Adrenal gland (tissue), 9 donors: ENCODE measurements at regions not wholly inside any gene's neighbourhood (a gene's known extent, or its start where the extent isn't known, plus 50 kb on each side); places are given as distances from the start of the nearest gene placed in this dataset.

Experiments
- DNase-seq, 7 donors: peaks; one replicate each; pipeline ENCODE4 v3.0.0-alpha.2; 2019 to 2020
- H3K27ac ChIP-seq, 5 donors: fragments of 200-600 bp; sonication (generic) in 4 of 5; 1 replicate in 3 of 5; 2 replicates in 2 of 5; pipeline versions ENCODE4 v1.5.1 to v1.8.0; 2016 to 2020; ENCODE audit warnings: mild to moderate bottlenecking in 1 of 5
- H3K27me3 ChIP-seq: fragments of 200-600 bp; 2 replicates; pipeline ENCODE4 v1.8.0; 2021
- H3K36me3 ChIP-seq, 2 donors: fragments of 200-600 bp; replicated peaks in 1 of 2; 1 replicate in 1 of 2; 2 replicates in 1 of 2; pipeline versions ENCODE4 v1.5.1 to v1.8.0; 2018 to 2022
- H3K4me1 ChIP-seq, 2 donors: fragments of 200-600 bp; replicated peaks in 1 of 2; 1 replicate in 1 of 2; 2 replicates in 1 of 2; pipeline versions ENCODE4 v1.5.1 to v1.8.0; 2018 to 2021
- H3K4me3 ChIP-seq, 4 donors: fragments of 200-600 bp; sonication (generic) in 3 of 4; one replicate each; pipeline ENCODE4 v1.5.1; 2016 to 2018
- H3K9me3 ChIP-seq, 3 donors: fragments of 200-600 bp; sonication (generic) in 1 of 3; replicated peaks in 1 of 3; 1 replicate in 2 of 3; 2 replicates in 1 of 3; pipeline versions ENCODE4 v1.5.1 to v1.8.0; 2016 to 2021
- CTCF ChIP-seq, 6 experiments: fragments of 450-650 bp in 4 of 6; fragments of 200-600 bp in 2 of 6; sonication (generic) in 1 of 6; IDR thresholded peaks; 1 replicate in 5 of 6; 2 replicates in 1 of 6; pipeline versions ENCODE4 v1.5.1 to v1.8.0; 2016 to 2021; ENCODE audit warnings: antibody characterized with exemption in 6 of 6, mild to moderate bottlenecking in 2 of 6, moderate library complexity in 1 of 6
- POLR2A ChIP-seq, 2 donors: fragments of 450-650 bp; IDR thresholded peaks; one replicate each; pipeline ENCODE4 v1.6.1; 2017; ENCODE audit warnings: antibody characterized with exemption in 2 of 2, mild to moderate bottlenecking in 2 of 2, moderate library complexity in 1 of 2
- WGBS, 4 donors: extraction: QIAGEN DNeasy Blood & Tissue Kit in 2 of 4; methylation state at CpG; one replicate each; pipeline versions ENCODE4 v1.1.5 to v1.1.7; 2013 to 2017; 5-methylcytosine and 5-hydroxymethylcytosine counted together
- intact Hi-C, 2 donors: fragments of 100-400 bp; cut with DNase I; formaldehyde crosslinking; loops; one replicate each; pipeline versions ENCODE4 v1.14.1 to v1.15.0; 2022 to 2023
- donor health status: healthy with polysubstance abuse.
- donor health status: Bipolar disorder and iron deficiency.
- donor health status: DM: yes; HTN: yes; CAD: no.
- donor health status: DM: no; HTN: no; CAD: no.
- donor health status: DM: no; HTN: no; CAD: no.

- WGBS, 4 donors = 36 to 49% (median 41%) methylated on average over 2 of the region's 2 CpGs
These were observed 1101.0 kb upstream of the GYPC start for GRCh38 chr2:125554956-125555355.

GRCh38 chr2:125559186-125559585, 1096.8 kb upstream of the GYPC start:
- Histone ChIP-seq H3K27ac (no peak overlapping the region), H3K4me3 (no peak overlapping the region), H3K36me3 (no peaks in the 10 kb centered on the region), H3K27me3 (no peaks in the 10 kb centered on the region), H3K4me1 (no peaks in the 10 kb centered on the region), H3K9me3 (no peaks in the 10 kb centered on the region)
- no peak for DNase-seq
- WGBS, 4 donors = 66 to 68% (median 67%) methylated on average over 3 of the region's 3 CpGs
- no peak for TF ChIP-seq CTCF (IDR thresholded peaks at IDR 0.05)
- TF ChIP-seq POLR2A (IDR thresholded peaks at IDR 0.05) = no peak
- intact Hi-C loops = no loop called here

More at GRCh38 chr2:125554956-125555355, 1101.0 kb upstream of the GYPC start:
- DNase-seq = no peak
- H3K4me3 ChIP-seq = no peak overlapping the region
- H3K27ac ChIP-seq = no peak overlapping the region
- no peaks in the 10 kb centered on the region for H3K9me3 ChIP-seq
- intact Hi-C loops = no loop called here
- H3K4me1 ChIP-seq = no peaks in the 10 kb centered on the region
- no peaks in the 10 kb centered on the region for H3K36me3 ChIP-seq
- no peak for TF ChIP-seq POLR2A (IDR thresholded peaks at IDR 0.05)
- no peak for TF ChIP-seq CTCF (IDR thresholded peaks at IDR 0.05)
- H3K27me3 ChIP-seq = no peaks in the 10 kb centered on the region

GRCh38 chr2:125560855-125561254, 1095.1 kb upstream of the GYPC start:
- TF ChIP-seq POLR2A (IDR thresholded peaks at IDR 0.05) = no peak
- no peak for TF ChIP-seq CTCF (IDR thresholded peaks at IDR 0.05)
- 62 to 89% (median 79%) methylated on average over 1 of the region's 1 CpG for WGBS, 4 donors
- intact Hi-C loops = no loop called here

GRCh38 chr2:125561302-125561701, 1094.7 kb upstream of the GYPC start:
- intact Hi-C loops = no loop called here
- Histone ChIP-seq H3K9me3 (no peaks in the 10 kb centered on the region), H3K4me1 (no peaks in the 10 kb centered on the region), H3K27me3 (no peaks in the 10 kb centered on the region), H3K4me3 (no peak overlapping the region), H3K36me3 (no peaks in the 10 kb centered on the region), H3K27ac (no peak overlapping the region)
- no peak for DNase-seq
- TF ChIP-seq POLR2A (IDR thresholded peaks at IDR 0.05) (no peak), CTCF (IDR thresholded peaks at IDR 0.05) (no peak)
- WGBS, 4 donors = 56 to 64% (median 63%) methylated on average over 3 of the region's 3 CpGs

More at GRCh38 chr2:125560855-125561254, 1095.1 kb upstream of the GYPC start:
- no peak overlapping the region for H3K4me3 ChIP-seq
- H3K27ac ChIP-seq = no peak overlapping the region
- no peaks in the 10 kb centered on the region for H3K4me1 ChIP-seq
- H3K27me3 ChIP-seq = no peaks in the 10 kb centered on the region
- no peak for DNase-seq
- H3K36me3 ChIP-seq = no peaks in the 10 kb centered on the region
- H3K9me3 ChIP-seq = no peaks in the 10 kb centered on the region
